CD4-positive, alpha-beta T cell treated with Interleukin-1 beta for 1 hour (primary cell): ENCODE measurements at regions not wholly inside any gene's neighbourhood (a gene's known extent, or its start where the extent isn't known, plus 50 kb on each side); places are given as distances from the start of the nearest gene placed in this dataset.
"Not testable (repeated sequence)": the region's sequence is repeated elsewhere in the genome, so short reads cannot be mapped to it uniquely, and the experiment has no call there.

Source experiments
- DNase-seq, 2 donors: peaks; one replicate each; pipeline ENCODE4 v3.0.0-alpha.2; 2020 to 2022

DNA sequence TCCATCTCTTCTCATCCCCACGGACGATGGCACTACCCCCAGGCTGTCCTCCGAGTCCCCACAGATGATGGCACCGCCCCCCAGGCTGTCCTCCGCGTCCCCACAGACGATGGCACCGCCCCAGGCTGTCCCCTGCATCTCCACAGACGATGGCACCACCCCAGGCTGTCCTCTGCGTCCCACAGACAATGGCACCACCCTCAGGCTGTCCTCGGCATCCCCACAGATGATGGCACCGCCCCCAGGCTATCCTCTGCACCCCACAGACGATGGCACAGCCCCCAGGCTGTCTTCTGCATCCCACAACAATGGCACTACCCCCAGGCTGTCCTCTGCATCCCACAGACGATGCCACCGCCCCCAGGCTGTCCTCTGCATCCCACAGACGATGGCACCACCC lies 57.4 kb upstream of the PTCH1 start:
- peak; percentile 29 to 30 for DNase-seq

DNA sequence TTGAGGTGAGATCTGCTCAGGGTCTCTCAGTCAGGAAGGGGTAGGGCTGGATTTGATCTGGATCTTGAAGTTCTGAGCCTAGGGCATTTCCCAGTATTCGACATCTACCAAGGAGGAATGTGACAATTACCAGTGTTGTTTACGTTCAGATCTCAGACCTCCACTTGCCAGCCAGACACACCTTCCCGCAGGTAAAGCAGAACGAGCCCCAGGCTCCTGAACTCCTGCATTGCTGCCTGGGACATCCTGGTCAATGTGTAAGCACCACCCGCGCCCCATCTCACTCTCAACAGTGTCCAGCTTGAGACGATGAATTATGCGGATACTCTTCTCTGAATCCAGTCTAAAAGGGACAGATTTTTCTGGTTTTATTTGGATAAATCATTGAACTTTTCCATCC lies 56.7 kb upstream of the PTCH1 start:
- DNase-seq = no peak

DNA sequence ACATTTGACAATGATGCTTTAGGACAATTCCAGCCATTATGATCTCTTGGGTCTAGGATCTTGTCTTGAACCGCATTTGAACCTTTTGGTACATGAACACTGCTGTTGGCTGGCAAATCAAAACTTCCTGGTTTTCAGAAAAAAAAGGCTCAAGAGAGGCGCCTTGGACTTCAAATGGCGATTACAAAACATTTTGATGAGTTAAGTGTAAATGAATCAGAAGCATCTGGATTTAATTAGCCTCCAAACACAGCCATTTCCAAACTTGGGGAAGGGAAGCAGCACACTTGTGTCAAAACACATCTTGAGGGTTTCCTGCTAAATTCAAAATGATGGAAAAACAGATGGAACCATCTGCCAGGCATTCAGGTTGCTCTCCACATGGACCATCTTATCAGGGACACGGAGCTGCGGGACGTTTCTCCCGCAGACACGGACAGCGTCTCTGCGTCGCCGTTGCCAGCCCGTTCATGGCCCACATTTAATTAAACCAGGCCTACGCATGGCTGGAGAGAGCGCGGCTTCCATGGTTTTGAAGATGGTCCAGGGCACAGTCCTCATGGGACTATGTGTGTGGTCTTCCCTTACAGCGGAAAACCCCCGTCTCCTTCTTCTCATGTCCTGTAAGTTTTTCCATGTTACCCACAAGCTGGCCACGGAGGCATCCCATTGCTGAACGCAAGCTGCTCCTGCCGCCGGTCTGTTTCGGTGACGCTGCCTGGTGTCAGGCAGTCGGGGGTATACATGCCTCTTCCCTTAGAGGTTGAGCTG lies 55.8 kb upstream of the PTCH1 start:
- no peak for DNase-seq

DNA sequence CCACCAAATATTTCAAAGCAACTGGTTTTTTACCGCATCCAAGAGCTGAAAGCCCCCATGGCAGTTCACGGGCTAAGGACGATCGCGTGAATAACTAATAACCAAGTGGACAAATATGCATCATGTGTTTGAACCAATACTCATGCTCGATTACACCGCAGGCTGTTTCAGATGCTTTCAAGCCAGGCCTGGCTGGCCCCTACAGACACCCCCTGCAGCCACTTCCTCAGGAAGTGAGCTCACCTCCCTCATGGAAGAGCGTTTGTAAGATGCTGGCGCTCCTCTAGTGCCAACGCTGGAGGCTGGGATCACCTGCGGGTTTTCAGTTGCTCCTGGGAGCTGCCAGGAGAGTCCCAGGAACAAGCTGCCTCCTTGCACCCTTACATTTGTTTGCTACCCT lies 53.9 kb upstream of the PTCH1 start:
- no peak for DNase-seq

DNA sequence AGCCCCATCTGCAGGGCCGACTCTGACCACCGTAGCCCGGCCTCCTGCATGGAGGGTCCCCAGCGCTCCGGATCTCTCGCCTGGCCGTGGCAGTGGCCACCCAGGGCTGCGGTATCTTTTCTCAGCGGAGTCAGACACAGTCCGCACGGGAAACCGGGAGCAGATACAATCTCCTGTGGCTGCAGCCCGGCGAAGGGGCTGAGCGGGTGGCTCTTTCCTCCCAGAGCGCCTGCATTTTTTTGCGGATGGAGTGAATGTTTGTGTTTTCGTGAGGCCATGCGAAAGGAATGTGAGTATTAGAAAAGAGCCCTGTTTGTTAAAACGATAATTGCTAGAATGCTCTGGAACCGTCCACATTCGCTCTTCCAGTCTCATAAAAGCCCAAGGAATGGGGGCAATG lies 53.4 kb upstream of the PTCH1 start:
- DNase-seq = no peak

DNA sequence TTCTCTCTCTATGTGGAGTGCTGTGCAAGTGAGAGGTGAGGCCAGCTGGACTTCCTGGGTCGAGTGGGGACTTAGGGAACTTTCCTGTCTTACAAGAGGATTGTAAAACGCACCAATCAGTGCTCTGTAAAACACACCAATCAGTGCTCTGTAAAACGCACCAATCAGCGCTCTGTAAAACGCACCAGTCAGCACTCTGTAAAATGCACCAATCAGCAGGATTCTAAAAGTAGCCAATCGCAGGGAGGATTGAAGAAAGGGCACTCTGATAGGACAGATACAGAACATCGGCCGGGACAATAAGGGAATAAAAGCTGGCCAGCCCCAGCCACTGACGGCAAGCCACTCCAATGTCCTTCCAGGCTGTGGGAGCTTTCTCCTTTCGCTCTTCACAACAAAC lies 52.0 kb upstream of the PTCH1 start:
- not testable (repeated sequence) for DNase-seq
